Mammary epithelial cell (primary cell): ENCODE measurements at regions not wholly inside any gene's neighbourhood (a gene's known extent, or its start where the extent isn't known, plus 50 kb on each side); places are given as distances from the start of the nearest gene placed in this dataset.

ENCODE experiments used
- CTCF ChIP-seq, 2 donors: IDR thresholded peaks in 1 of 2; conservative IDR thresholded peaks in 1 of 2; 2 replicates each; pipeline ENCODE4 v1.5.1; 2011 to 2012; ENCODE audit warnings: inconsistent platforms in 2 of 2, low read length in 2 of 2, mild to moderate bottlenecking in 2 of 2, control low read depth in 1 of 2, low read depth in 1 of 2; ENCODE audit not compliant: insufficient read depth in 1 of 2; ENCODE audit errors: extremely low read depth in 1 of 2
- EZH2 ChIP-seq: IDR thresholded peaks from 2 replicates; pipeline ENCODE4 v1.6.1; 2012; ENCODE audit warnings: low read length, inconsistent platforms, borderline replicate concordance

GRCh38 chr4:24713604-24714003, 81.8 kb upstream of the SOD3 start:
- TF ChIP-seq CTCF (conservative IDR thresholded peaks at IDR 0.05 in 1 of 2, IDR thresholded peaks at IDR 0.05 in 1 of 2; ENCODE audit: extremely low read depth in 1 of 2, insufficient read depth in 1 of 2, low read depth in 1 of 2, low read length in 2 of 2) (no peak), EZH2 (no peak)
